Neural cell (in vitro differentiated cells): ENCODE measurements at regions not wholly inside any gene's neighbourhood (a gene's known extent, or its start where the extent isn't known, plus 50 kb on each side); places are given as distances from the start of the nearest gene placed in this dataset.

ENCODE experiments used
- CTCF ChIP-seq: fragments of 450-650 bp; IDR thresholded peaks from 2 replicates; pipeline ENCODE4 v1.5.1; 2014; ENCODE audit warnings: antibody characterized with exemption, mild to moderate bottlenecking, moderate library complexity; ENCODE audit not compliant: poor library complexity, severe bottlenecking
- EZH2 ChIP-seq: fragments of 200-600, 300-800 bp; shearing (Covaris generic), sonication (generic); IDR thresholded peaks from 2 replicates; pipeline ENCODE4 v1.6.1; 2014; ENCODE audit warnings: antibody characterized with exemption, low read length, borderline replicate concordance, mild to moderate bottlenecking; ENCODE audit not compliant: insufficient read depth, poor library complexity, severe bottlenecking
- POLR2AphosphoS5 ChIP-seq: IDR thresholded peaks from 2 replicates; pipeline ENCODE4 v1.6.1; 2012
- REST ChIP-seq: IDR thresholded peaks from 2 replicates; pipeline ENCODE4 v1.6.1; 2012; ENCODE audit warnings: borderline replicate concordance

- TF ChIP-seq CTCF (no peak), REST (no peak), EZH2 (no peak), POLR2AphosphoS5 (no peak)
Measured at GRCh38 chr5:125550274-125550673, 803.8 kb upstream of the ZNF608 start.
